Kidney (tissue), 13 donors: ENCODE measurements at regions not wholly inside any gene's neighbourhood (a gene's known extent, or its start where the extent isn't known, plus 50 kb on each side); places are given as distances from the start of the nearest gene placed in this dataset.
"Not testable (repeated sequence)": the region's sequence is repeated elsewhere in the genome, so short reads cannot be mapped to it uniquely, and the experiment has no call there.

Experiments
- DNase-seq, 5 donors: peaks; one replicate each; pipeline ENCODE4 v3.0.0-alpha.2; 2013 to 2020
- FAIRE-seq: peaks from 2 replicates; lab custom pipeline; 2012; peaks lifted over from hg19 to GRCh38; lab: Jason Lieb, UNC
- H3K27ac ChIP-seq, 2 donors: one replicate each; pipeline ENCODE4 v1.7.0; 2013; ENCODE audit warnings: low read depth in 2 of 2, low read length in 2 of 2, inconsistent platforms in 1 of 2
- H3K27me3 ChIP-seq: one replicate; pipeline ENCODE4 v1.7.1; 2013; ENCODE audit warnings: low read length, inconsistent platforms; ENCODE audit not compliant: control insufficient read depth, insufficient read depth
- H3K36me3 ChIP-seq, 3 donors: one replicate each; pipeline versions ENCODE4 v1.7.0 to v1.7.1; 2013; ENCODE audit warnings: low read length in 3 of 3, control low read depth in 1 of 3, inconsistent platforms in 1 of 3; ENCODE audit not compliant: insufficient read depth in 3 of 3, control insufficient read depth in 2 of 3
- H3K4me1 ChIP-seq, 3 donors: one replicate each; pipeline versions ENCODE4 v1.7.0 to v1.7.1; 2013; ENCODE audit warnings: low read length in 3 of 3, inconsistent platforms in 1 of 3, low read depth in 1 of 3; ENCODE audit not compliant: control insufficient read depth in 2 of 3, insufficient read depth in 2 of 3
- H3K4me3 ChIP-seq, 3 donors: one replicate each; pipeline versions ENCODE4 v1.7.0 to v1.8.1; 2013; ENCODE audit warnings: low read length in 3 of 3, control low read depth in 1 of 3, inconsistent platforms in 1 of 3
- H3K9ac ChIP-seq, 3 donors: one replicate each; pipeline versions ENCODE4 v1.7.0 to v1.7.1; 2013; ENCODE audit warnings: low read length in 3 of 3, control low read depth in 1 of 3, inconsistent platforms in 1 of 3
- H3K9me3 ChIP-seq, 3 donors: one replicate each; pipeline versions ENCODE4 v1.7.0 to v1.7.1; 2013; ENCODE audit warnings: low read length in 3 of 3, control low read depth in 1 of 3, inconsistent platforms in 1 of 3; ENCODE audit not compliant: control insufficient read depth in 2 of 3, insufficient read depth in 1 of 3
- intact Hi-C: fragments of 100-400 bp; cut with DNase I; formaldehyde crosslinking; loops from one replicate; pipeline ENCODE4 v1.11.1; 2022
- TF ChIP-seq, protein P1 (sequence below): IDR thresholded peaks from 3 replicates; pipeline ENCODE4 v1.5.1; 2012; ENCODE audit warnings: mild to moderate bottlenecking, moderate library complexity, borderline replicate concordance; ENCODE audit not compliant: insufficient read depth; ENCODE audit errors: extremely low read depth
- donor health status: control.
- donor health status: control.
- donor health status: control.
- donor health status: control.
- donor health status: control.
- donor health status: DM: yes; HTN: yes; CAD: no.
- donor health status: Normal renal cell carcinoma (clear cell type).

DNA sequence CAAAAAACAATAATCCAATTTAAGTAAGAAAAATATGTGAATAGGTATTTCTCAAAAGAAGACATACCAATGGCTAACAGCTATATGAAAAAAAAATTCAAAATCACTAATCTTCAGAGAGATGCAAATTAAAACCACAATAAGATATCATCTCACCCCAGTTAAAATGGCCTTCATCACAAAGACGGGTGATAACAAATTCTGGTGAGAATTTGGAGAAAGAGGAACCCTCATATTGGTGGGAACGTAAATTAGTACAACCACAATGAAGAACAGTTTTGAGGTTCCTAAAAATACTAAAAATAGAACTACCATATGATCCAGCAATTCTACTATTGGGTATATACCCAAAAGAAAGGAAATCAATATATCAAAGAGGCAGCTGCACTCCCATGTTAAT lies 94.3 kb downstream of the TMEM167A start:
- Histone ChIP-seq H3K9me3 (no peaks in the 10 kb centered on the region), H3K27ac (no peak overlapping the region), H3K36me3 (no peaks in the 10 kb centered on the region), H3K27me3 (no peaks in the 10 kb centered on the region), H3K9ac (no peak overlapping the region), H3K4me3 (no peak overlapping the region), H3K4me1 (peaks cover 0 to 7% (median 0%) of the 10 kb centered on the region in 3 donors)
- DNase-seq (no peak), FAIRE-seq (no peak)
- intact Hi-C loops, result no loop called here
- TF ChIP-seq, protein P1, sequence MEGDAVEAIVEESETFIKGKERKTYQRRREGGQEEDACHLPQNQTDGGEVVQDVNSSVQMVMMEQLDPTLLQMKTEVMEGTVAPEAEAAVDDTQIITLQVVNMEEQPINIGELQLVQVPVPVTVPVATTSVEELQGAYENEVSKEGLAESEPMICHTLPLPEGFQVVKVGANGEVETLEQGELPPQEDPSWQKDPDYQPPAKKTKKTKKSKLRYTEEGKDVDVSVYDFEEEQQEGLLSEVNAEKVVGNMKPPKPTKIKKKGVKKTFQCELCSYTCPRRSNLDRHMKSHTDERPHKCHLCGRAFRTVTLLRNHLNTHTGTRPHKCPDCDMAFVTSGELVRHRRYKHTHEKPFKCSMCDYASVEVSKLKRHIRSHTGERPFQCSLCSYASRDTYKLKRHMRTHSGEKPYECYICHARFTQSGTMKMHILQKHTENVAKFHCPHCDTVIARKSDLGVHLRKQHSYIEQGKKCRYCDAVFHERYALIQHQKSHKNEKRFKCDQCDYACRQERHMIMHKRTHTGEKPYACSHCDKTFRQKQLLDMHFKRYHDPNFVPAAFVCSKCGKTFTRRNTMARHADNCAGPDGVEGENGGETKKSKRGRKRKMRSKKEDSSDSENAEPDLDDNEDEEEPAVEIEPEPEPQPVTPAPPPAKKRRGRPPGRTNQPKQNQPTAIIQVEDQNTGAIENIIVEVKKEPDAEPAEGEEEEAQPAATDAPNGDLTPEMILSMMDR, result no peak

DNA sequence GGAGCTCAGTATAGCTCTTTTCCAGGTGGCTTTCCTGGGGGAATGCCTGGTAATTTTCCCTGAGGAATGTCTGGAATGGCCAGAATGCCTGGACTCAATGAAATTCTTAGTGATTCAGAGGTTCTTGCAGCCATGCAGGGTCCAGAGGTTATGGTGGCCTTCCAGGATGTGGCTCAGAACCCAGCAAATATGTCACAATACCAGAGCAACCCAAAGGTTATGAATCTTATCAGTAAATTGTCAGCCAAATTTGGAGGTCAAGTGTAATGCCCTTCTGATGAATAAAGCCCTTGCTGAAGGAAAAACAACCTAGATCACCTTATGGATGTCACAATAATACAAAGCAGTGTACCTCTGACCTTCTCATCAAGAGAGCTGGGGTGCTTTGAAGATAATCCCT lies 100.3 kb downstream of the TMEM167A start:
- DNase-seq, H3K36me3 ChIP-seq, H3K27ac ChIP-seq, H3K4me3 ChIP-seq, H3K27me3 ChIP-seq, FAIRE-seq, intact Hi-C loops, H3K9ac ChIP-seq, H3K4me1 ChIP-seq: not testable (repeated sequence)
- peaks cover 0 to 11% (median 6%) of the 10 kb centered on the region in 3 donors for H3K9me3 ChIP-seq

DNA sequence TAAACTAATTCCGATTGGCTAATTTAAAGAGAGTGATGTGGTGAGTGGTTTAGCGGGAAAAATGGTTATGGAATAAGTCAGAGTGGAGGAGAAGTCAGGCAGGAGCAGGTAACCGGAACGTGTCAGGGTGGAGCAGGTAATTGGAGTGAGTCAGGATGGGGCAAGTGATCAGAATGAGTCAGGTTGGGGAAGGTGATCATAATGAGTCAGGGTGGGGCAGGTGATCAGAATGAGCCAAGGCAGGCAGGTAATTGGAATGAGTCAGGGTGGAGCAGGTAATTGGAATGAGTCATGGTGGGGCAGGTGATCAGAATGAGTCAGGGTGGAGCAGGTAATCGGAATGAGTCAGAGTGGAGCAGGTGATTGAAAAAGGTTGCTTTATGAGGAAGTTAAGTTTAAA lies 101.4 kb downstream of the TMEM167A start:
- Histone ChIP-seq H3K27me3 (no peaks in the 10 kb centered on the region), H3K36me3 (no peaks in the 10 kb centered on the region), H3K4me1 (no peaks in the 10 kb centered on the region), H3K9ac (no peak overlapping the region), H3K4me3 (no peak overlapping the region), H3K27ac (no peak overlapping the region), H3K9me3 (peaks cover 0 to 11% (median 6%) of the 10 kb centered on the region in 3 donors)
- intact Hi-C loops, result no loop called here
- DNase-seq (no peak), FAIRE-seq (no peak)
- TF ChIP-seq, protein P1, result no peak

- intact Hi-C loops, result no loop called here
- no peak for FAIRE-seq
- TF ChIP-seq, protein P1, result no peak
Measured at GRCh38 chr5:82975396-82975795, 101.8 kb downstream of the TMEM167A start.

DNA sequence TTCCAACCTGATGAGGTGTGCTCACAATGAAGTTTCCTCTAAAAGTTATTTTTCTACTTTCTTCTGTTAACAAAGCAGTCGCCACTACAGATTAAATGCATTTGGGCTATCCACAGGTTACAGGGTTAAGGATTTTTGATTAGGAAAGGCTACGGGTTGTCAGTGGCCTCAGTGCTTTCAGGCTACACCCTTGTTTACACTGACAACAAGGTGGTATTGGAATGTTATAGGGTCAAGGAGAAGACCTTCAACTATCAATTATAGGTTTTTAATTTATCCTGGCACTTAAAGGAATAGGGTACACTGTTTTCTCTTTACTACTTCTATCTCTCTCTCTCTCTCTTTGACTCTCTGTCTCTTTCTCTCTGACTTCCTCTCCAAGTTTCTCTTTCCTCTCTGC lies 102.8 kb downstream of the TMEM167A start:
- DNase-seq, intact Hi-C loops, H3K9ac ChIP-seq, H3K27me3 ChIP-seq, FAIRE-seq, H3K4me3 ChIP-seq, H3K36me3 ChIP-seq, H3K4me1 ChIP-seq, H3K27ac ChIP-seq: not testable (repeated sequence)
- peaks cover 0 to 11% (median 6%) of the 10 kb centered on the region in 3 donors for H3K9me3 ChIP-seq

More at GRCh38 chr5:82975396-82975795, 101.8 kb downstream of the TMEM167A start:
- no peaks in the 10 kb centered on the region for H3K36me3 ChIP-seq
- H3K27ac ChIP-seq, result no peak overlapping the region
- H3K4me1 ChIP-seq, result no peaks in the 10 kb centered on the region
- no peak for DNase-seq
- H3K9ac ChIP-seq, result no peak overlapping the region
- no peak overlapping the region for H3K4me3 ChIP-seq
- peaks cover 0 to 11% (median 6%) of the 10 kb centered on the region in 3 donors for H3K9me3 ChIP-seq
- H3K27me3 ChIP-seq, result no peaks in the 10 kb centered on the region
